HEK293 (cell line): ENCODE measurements at regions not wholly inside any gene's neighbourhood (a gene's known extent, or its start where the extent isn't known, plus 50 kb on each side); places are given as distances from the start of the nearest gene placed in this dataset.

ENCODE experiments used
- CTCF ChIA-PET: fragments of 350-600 bp; formaldehyde crosslinking; extraction: SDS; loops from one replicate; lab custom pipeline; 2021; ENCODE audit warnings: antibody characterized with exemption; lab: Yijun Ruan, JAX
- POLR2A ChIA-PET: fragments of 300-600 bp; formaldehyde crosslinking; extraction: SDS; loops from one replicate; lab custom pipeline; 2020; ENCODE audit warnings: antibody characterized with exemption, inconsistent platforms; lab: Yijun Ruan, JAX
- H3K27ac ChIP-seq: fragments of 200-500 bp; sonication (Bioruptor generic); 2 replicates; pipeline ENCODE4 v1.5.1; 2014; ENCODE audit warnings: low read depth, low read length, control low read depth, inconsistent platforms; ENCODE audit errors: extremely low read depth
- H3K36me3 ChIP-seq, 2 experiments: fragments of 200-500 bp in 1 of 2; sonication (Bioruptor generic) in 1 of 2; 1 replicate in 1 of 2; 2 replicates in 1 of 2; pipeline ENCODE4 v1.5.1; 2014 to 2017; ENCODE audit warnings: inconsistent platforms in 2 of 2, low read length in 2 of 2; ENCODE audit not compliant: control insufficient read depth in 2 of 2, insufficient read depth in 1 of 2
- H3K4me1 ChIP-seq: fragments of 200-500 bp; sonication (Bioruptor generic); 2 replicates; pipeline ENCODE4 v1.5.1; 2014; ENCODE audit warnings: mild to moderate bottlenecking, low read length, inconsistent platforms; ENCODE audit not compliant: control insufficient read depth, insufficient read depth
- H3K4me3 ChIP-seq: 2 replicates; pipeline ENCODE4 v1.5.1; 2011; ENCODE audit warnings: low read depth, mild to moderate bottlenecking, control low read depth, low read length, moderate library complexity
- H3K9me3 ChIP-seq: fragments of 200-500 bp; sonication (Bioruptor generic); 2 replicates; pipeline ENCODE4 v1.5.1; 2014; ENCODE audit warnings: low read depth, low read length, inconsistent platforms; ENCODE audit not compliant: control insufficient read depth, insufficient read depth
- EGR2 ChIP-seq: fragments of 450-650 bp; formaldehyde crosslinking; IDR thresholded peaks from 2 replicates; pipeline ENCODE4 v1.5.1; 2016; ENCODE audit warnings: low read depth, missing biosample characterization, missing genetic modification characterization
- KLF1 ChIP-seq: fragments of 450-650 bp; formaldehyde crosslinking; IDR thresholded peaks from 2 replicates; pipeline ENCODE4 v1.5.1; 2016; ENCODE audit warnings: missing biosample characterization, missing genetic modification characterization
- KLF17 ChIP-seq: fragments of 450-650 bp; formaldehyde crosslinking; IDR thresholded peaks from 2 replicates; pipeline ENCODE4 v1.5.1; 2016; ENCODE audit warnings: missing biosample characterization, missing genetic modification characterization
- OVOL3 ChIP-seq: fragments of 450-650 bp; formaldehyde crosslinking; IDR thresholded peaks from 2 replicates; pipeline ENCODE4 v1.5.1; 2016; ENCODE audit warnings: missing biosample characterization, missing genetic modification characterization
- RBAK ChIP-seq: fragments of 450-650 bp; formaldehyde crosslinking; IDR thresholded peaks from 2 replicates; pipeline ENCODE4 v1.5.1; 2016; ENCODE audit warnings: missing biosample characterization, missing genetic modification characterization
- REPIN1 ChIP-seq: fragments of 450-650 bp; formaldehyde crosslinking; IDR thresholded peaks from 2 replicates; pipeline ENCODE4 v1.5.1; 2017; ENCODE audit warnings: missing biosample characterization, missing genetic modification characterization, low read depth
- SP7 ChIP-seq: fragments of 450-650 bp; formaldehyde crosslinking; IDR thresholded peaks from 2 replicates; pipeline ENCODE4 v1.5.1; 2016; ENCODE audit warnings: missing biosample characterization, missing genetic modification characterization
- WT1 ChIP-seq: fragments of 450-650 bp; formaldehyde crosslinking; IDR thresholded peaks from 2 replicates; pipeline ENCODE4 v1.5.1; 2016; ENCODE audit warnings: missing biosample characterization, missing genetic modification characterization
- ZBTB8A ChIP-seq: fragments of 450-650 bp; formaldehyde crosslinking; IDR thresholded peaks from 2 replicates; pipeline ENCODE4 v1.5.1; 2016; ENCODE audit warnings: missing biosample characterization, missing genetic modification characterization
- ZEB2 ChIP-seq: fragments of 450-650 bp; formaldehyde crosslinking; IDR thresholded peaks from 2 replicates; pipeline ENCODE4 v1.5.1; 2016; ENCODE audit warnings: missing biosample characterization, missing genetic modification characterization
- ZFHX2 ChIP-seq: fragments of 450-650 bp; formaldehyde crosslinking; conservative IDR thresholded peaks from 2 replicates; pipeline ENCODE4 v1.5.1; 2016; ENCODE audit warnings: missing biosample characterization, missing genetic modification characterization
- ZNF10 ChIP-seq: fragments of 450-650 bp; formaldehyde crosslinking; IDR thresholded peaks from 2 replicates; pipeline ENCODE4 v1.5.1; 2017; ENCODE audit warnings: missing biosample characterization, missing genetic modification characterization
- ZNF157 ChIP-seq: fragments of 450-650 bp; formaldehyde crosslinking; IDR thresholded peaks from 2 replicates; pipeline ENCODE4 v1.5.1; 2016; ENCODE audit warnings: missing biosample characterization, missing genetic modification characterization
- ZNF184 ChIP-seq: fragments of 450-650 bp; IDR thresholded peaks from 2 replicates; pipeline ENCODE4 v1.5.1; 2018; ENCODE audit warnings: missing biosample characterization, mild to moderate bottlenecking, missing genetic modification characterization
- ZNF214 ChIP-seq: fragments of 450-650 bp; formaldehyde crosslinking; IDR thresholded peaks from 2 replicates; pipeline ENCODE4 v1.5.1; 2017; ENCODE audit warnings: missing biosample characterization, mild to moderate bottlenecking, missing genetic modification characterization, borderline replicate concordance
- ZNF223 ChIP-seq: fragments of 450-650 bp; formaldehyde crosslinking; IDR thresholded peaks from 2 replicates; pipeline ENCODE4 v1.5.1; 2016; ENCODE audit warnings: missing biosample characterization, missing genetic modification characterization
- ZNF341 ChIP-seq: fragments of 450-650 bp; formaldehyde crosslinking; IDR thresholded peaks from 2 replicates; pipeline ENCODE4; 2016; ENCODE audit warnings: low read depth, missing biosample characterization, missing genetic modification characterization
- ZNF510 ChIP-seq: fragments of 450-650 bp; formaldehyde crosslinking; IDR thresholded peaks from 2 replicates; pipeline ENCODE4 v1.5.1; 2018; ENCODE audit warnings: mild to moderate bottlenecking, missing genetic modification characterization, missing biosample characterization; ENCODE audit not compliant: insufficient replicate concordance
- ZNF580 ChIP-seq: fragments of 450-650 bp; formaldehyde crosslinking; IDR thresholded peaks from 2 replicates; pipeline ENCODE4 v1.5.1; 2016; ENCODE audit warnings: missing biosample characterization, missing genetic modification characterization
- ZNF600 ChIP-seq: fragments of 450-650 bp; formaldehyde crosslinking; IDR thresholded peaks from 2 replicates; pipeline ENCODE4 v1.5.1; 2016; ENCODE audit warnings: missing biosample characterization, missing genetic modification characterization
- TF ChIP-seq, protein P1 (sequence below): fragments of 450-650 bp; formaldehyde crosslinking; IDR thresholded peaks from 2 replicates; pipeline ENCODE4 v1.5.1; 2016; ENCODE audit warnings: missing biosample characterization, missing genetic modification characterization, borderline replicate concordance

DNA sequence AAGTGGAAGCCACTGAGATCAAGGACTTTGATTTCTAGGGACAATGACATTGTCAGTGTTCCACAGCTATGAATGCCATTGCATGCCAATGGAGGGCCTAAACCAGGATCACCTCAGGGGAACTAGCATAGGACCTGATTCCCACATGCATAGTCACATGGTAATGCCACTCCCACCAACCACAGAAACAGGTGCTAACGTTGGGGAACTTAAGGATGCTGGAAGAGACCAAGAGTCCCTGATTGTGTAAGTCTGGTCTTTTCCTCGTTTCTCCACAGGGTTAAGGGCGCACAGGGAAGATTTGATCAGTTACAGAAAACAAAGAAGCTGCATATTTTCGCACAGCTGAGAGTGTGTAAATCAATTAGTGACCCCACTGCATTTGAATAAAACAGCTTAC, 59.4 kb upstream of the CD44 start:
- Histone ChIP-seq H3K4me3 (no peak overlapping the region), H3K36me3 (no peaks in the 10 kb centered on the region), H3K9me3 (no peaks in the 10 kb centered on the region), H3K4me1 (no peaks in the 10 kb centered on the region), H3K27ac (no peak overlapping the region)
- POLR2A ChIA-PET, result interaction anchor here (0.5 kb wide), 1 partner anchor 631 kb away, joined by 4 read pairs; no protein-coding TSS in a partner anchor
- CTCF ChIA-PET, result no interaction called here
- TF ChIP-seq REPIN1 (tag by site-specific recombination), result no peak
- TF ChIP-seq, protein P1, sequence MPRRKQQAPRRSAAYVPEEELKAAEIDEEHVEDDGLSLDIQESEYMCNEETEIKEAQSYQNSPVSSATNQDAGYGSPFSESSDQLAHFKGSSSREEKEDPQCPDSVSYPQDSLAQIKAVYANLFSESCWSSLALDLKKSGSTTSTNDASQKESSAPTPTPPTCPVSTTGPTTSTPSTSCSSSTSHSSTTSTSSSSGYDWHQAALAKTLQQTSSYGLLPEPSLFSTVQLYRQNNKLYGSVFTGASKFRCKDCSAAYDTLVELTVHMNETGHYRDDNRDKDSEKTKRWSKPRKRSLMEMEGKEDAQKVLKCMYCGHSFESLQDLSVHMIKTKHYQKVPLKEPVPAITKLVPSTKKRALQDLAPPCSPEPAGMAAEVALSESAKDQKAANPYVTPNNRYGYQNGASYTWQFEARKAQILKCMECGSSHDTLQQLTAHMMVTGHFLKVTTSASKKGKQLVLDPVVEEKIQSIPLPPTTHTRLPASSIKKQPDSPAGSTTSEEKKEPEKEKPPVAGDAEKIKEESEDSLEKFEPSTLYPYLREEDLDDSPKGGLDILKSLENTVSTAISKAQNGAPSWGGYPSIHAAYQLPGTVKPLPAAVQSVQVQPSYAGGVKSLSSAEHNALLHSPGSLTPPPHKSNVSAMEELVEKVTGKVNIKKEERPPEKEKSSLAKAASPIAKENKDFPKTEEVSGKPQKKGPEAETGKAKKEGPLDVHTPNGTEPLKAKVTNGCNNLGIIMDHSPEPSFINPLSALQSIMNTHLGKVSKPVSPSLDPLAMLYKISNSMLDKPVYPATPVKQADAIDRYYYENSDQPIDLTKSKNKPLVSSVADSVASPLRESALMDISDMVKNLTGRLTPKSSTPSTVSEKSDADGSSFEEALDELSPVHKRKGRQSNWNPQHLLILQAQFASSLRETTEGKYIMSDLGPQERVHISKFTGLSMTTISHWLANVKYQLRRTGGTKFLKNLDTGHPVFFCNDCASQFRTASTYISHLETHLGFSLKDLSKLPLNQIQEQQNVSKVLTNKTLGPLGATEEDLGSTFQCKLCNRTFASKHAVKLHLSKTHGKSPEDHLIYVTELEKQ, result no peak
- TF ChIP-seq ZNF223 (tag by site-specific recombination), result no peak
- TF ChIP-seq ZNF580 (tag by site-specific recombination), result no peak
- TF ChIP-seq ZNF510 (tag by site-specific recombination), result no peak
- no peak for TF ChIP-seq WT1 (tag by site-specific recombination)
- no peak for TF ChIP-seq ZNF341
- no peak for TF ChIP-seq RBAK (tag by site-specific recombination)

GRCh38 chr11:35082321-35083180, 56.4 kb upstream of the CD44 start:
- no peak overlapping the region; the same call in 1 of the 2 replicates for H3K4me3 ChIP-seq
- no peaks in the 10 kb centered on the region for H3K9me3 ChIP-seq
- POLR2A ChIA-PET, result interaction anchor here (0.6 kb wide), 1 partner anchor 167 kb away, joined by 3 read pairs; no protein-coding TSS in a partner anchor
- TF ChIP-seq EGR2 (tag by site-specific recombination) (peak; percentile 37; the same call in 1 of the 2 replicates), KLF1 (peak; percentile 20; the same call in 1 of the 2 replicates), OVOL3 (no peak), KLF17 (tag by site-specific recombination) (0 out of 2 replicates have a peak, but pooled peaks have one; percentile 20), ZEB2 (tag by site-specific recombination) (no peak), SP7 (tag by site-specific recombination) (no peak), ZNF184 (tag by site-specific recombination) (no peak), ZFHX2 (tag by site-specific recombination) (peak; percentile 53), ZNF600 (tag by site-specific recombination) (peak; percentile 90), ZNF157 (tag by site-specific recombination) (no peak), ZBTB8A (tag by site-specific recombination) (no peak), ZNF214 (tag by site-specific recombination) (no peak), ZNF10 (tag by site-specific recombination) (0 out of 2 replicates have a peak, but pooled peaks have one; percentile 48)
- TF ChIP-seq, all 188 proteins: peak for 6
- no peak overlapping the region for H3K27ac ChIP-seq
- CTCF ChIA-PET, result interaction anchor here (0.7 kb wide), 1 partner anchor 1552 kb away, joined by 3 read pairs; no protein-coding TSS in a partner anchor
- no peaks in the 10 kb centered on the region for H3K4me1 ChIP-seq
- H3K36me3 ChIP-seq, result no peaks in the 10 kb centered on the region
